GM11168 (cell line): ENCODE measurements at regions not wholly inside any gene's neighbourhood (a gene's known extent, or its start where the extent isn't known, plus 50 kb on each side); places are given as distances from the start of the nearest gene placed in this dataset.
"Not testable (repeated sequence)": the region's sequence is repeated elsewhere in the genome, so short reads cannot be mapped to it uniquely, and the experiment has no call there.

Experiments
- in situ Hi-C: fragments of 300-500 bp; cut with MboI; formaldehyde crosslinking; loops from one replicate; pipeline ENCODE4 v1.12.0; 2022; ENCODE audit warnings: low sequenced_read_pairs; ENCODE audit not compliant: unreplicated experiment

- in situ Hi-C loops = no loop called here
Measured at GRCh38 chr7:138248609-138249008, 172.3 kb downstream of the AKR1D1 start.

GRCh38 chr7:138249975-138250374, 173.7 kb downstream of the AKR1D1 start:
- in situ Hi-C loops = no loop called here

DNA sequence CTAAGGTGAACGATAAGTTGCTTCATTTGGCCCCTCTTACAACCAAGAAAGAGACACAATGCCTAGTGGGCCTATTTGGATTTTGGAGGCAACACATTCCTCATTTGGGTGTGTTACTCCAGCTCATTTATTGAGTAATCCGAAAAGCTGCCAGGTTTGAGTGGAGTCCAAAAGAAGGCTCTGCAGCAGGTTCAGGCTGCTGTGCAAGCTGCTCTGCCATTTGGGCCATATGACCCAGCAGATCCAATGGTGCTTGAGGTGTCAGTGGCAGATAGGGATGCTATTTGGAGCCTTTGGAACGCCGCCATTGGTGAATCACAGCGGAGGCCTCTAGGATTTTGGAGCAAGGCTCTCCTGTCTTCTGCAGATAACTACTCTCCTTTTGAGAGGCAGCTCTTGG, 176.4 kb downstream of the AKR1D1 start:
- in situ Hi-C loops = not testable (repeated sequence)

DNA sequence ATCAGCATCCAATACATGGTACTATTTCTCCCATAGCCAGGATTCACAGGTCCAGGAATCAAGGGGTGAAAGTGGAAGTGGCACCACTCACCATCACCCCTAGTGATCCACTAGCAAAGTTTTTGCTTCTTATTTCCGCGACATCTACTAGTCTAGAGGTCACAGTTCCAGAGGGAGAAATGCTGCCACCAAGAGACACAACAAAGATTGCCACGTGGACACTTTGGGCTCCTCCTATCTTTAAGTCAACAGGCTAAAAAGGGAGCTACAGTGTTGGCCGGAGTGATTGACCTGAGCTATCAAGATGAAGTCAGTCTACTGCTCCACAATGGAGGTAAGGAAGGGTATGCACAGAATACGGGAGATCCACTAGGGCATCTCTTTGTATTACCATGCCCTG, 178.2 kb downstream of the AKR1D1 start:
- in situ Hi-C loops = no loop called here

- in situ Hi-C loops = no loop called here
Measured at GRCh38 chr7:138257459-138258196, 181.4 kb downstream of the AKR1D1 start.

GRCh38 chr7:138258197-138258559, 181.9 kb downstream of the AKR1D1 start:
- in situ Hi-C loops = no loop called here

DNA sequence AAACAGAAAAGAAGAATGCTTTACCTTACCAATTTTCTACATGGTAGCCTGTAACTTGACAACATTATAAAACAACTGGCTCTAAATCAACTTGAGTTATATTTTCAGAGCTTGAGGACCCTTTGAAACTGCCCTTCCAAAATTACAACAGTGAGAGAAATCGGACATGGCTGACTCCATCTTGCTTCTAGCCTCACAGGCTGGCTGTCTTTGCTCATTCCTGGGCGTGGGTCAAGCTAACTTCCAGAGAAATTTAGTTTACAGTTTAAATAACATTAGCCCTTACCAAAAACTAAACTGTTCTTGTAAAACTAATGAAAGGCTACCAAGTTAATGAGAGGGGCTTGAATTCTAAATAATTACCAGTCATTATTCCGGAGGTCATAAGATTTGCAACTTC, 183.4 kb downstream of the AKR1D1 start:
- in situ Hi-C loops = no loop called here

GRCh38 chr7:138267934-138268333, 191.7 kb downstream of the AKR1D1 start:
- in situ Hi-C loops = no loop called here

DNA sequence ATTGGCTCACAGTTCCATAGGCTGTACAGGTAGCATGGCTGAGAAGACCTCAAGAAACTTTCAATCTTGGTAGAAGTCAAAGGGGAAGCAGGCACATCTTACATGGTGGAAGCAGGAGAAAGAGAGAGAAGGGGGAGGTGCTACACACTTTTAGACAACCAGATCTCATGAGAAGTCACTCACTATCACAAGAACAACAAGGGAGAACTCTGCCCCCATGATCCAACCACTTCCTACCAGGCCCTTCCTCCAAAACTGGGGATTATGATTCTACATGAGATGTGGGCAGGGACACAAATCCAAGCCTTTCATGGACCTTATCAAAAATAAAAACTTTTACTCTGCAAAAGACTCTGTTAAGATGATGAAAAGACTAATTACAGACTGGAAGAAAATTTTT, 183.2 kb upstream of the TRIM24 start:
- in situ Hi-C loops = no loop called here

- in situ Hi-C loops = no loop called here
Measured at GRCh38 chr7:138278601-138279000, 181.5 kb upstream of the TRIM24 start.

GRCh38 chr7:138282997-138283396, 177.1 kb upstream of the TRIM24 start:
- in situ Hi-C loops = no loop called here

DNA sequence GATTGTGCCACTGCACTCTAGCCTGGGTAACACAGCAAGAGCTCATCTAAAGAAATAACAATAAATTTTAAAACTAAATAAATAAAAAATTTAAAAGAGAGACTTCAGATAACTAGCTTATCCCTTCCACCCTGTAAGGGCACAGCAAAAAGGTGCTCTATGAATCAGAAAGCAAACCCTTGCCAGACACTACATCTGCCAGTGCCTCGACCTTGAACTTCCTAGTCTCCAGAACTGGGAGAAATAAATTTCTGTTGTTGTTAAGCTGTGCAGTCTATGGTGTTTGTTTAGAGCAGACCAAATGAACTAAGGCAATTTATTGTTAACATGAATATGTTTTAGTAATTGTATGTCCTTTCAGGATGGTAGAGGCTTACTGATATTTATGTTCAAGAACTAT, 174.9 kb upstream of the TRIM24 start:
- in situ Hi-C loops = no loop called here

GRCh38 chr7:138286846-138287245, 173.2 kb upstream of the TRIM24 start:
- in situ Hi-C loops = no loop called here

- in situ Hi-C loops = no loop called here
Measured at GRCh38 chr7:138287549-138287948, 172.5 kb upstream of the TRIM24 start.

GRCh38 chr7:138289082-138289481, 171.0 kb upstream of the TRIM24 start:
- in situ Hi-C loops = no loop called here

DNA sequence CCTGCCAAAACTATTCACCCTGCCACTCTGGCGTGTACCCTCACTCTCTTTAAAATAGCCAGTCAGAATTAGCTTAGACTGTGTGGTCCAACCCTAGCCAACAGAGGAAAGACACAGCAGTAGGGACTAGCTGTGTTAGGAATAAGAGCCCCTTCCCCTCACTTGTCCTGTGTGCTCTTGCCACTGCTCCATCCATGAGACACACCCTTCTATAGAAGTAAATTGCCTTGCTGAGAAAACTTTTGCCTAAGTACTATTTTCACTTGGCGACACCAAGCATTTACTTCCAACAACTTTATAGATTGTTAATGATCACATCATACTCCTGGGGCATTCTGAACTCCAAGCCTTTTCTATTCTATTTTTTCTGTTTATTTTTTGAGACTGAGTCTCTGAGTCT, 170.2 kb upstream of the TRIM24 start:
- in situ Hi-C loops = no loop called here

DNA sequence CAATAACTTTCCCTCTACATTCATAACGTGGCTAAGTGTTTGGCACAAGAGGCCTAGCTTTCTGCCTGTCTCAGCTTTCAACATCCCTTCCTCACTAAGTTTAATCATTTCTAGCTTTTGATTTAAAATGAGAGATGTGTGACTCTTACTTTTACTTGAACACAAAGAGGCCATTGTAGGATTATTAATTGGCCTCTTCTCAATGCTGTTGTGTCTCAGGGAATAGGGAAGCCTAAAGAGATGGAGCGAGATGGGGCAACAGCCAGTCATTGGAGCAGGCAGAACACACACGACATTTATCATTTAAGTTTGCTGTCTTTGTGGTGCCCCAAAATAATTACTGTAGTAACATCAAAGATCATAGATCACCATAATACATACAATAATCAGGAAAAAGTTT, 167.1 kb upstream of the TRIM24 start:
- in situ Hi-C loops = no loop called here

DNA sequence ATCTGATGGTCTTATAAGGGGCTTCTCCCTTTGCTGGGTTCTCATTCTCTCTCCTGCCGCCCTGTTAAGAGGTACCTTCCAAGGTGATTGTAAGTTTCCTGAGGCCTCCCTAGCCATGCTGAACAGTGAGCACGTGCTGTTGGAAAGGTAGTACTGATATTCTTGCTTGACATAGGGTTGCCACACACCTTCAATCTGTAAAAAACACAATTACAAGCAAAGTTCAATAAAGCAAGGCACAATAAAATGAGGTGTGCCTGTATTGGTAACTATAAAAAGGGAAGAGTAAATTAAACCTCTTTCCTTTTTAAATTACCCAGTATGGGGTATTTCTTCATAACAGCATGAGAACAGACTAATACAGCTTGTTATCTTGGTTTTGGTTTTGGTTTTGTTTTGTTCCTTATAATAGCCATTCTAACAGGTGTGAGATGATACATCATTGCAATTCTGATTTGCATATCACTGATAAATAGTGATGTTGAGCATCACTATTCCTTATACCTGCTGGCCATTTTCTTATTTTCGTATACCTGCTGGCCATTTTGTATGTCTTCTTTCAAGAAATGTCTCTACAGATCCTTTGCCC, 164.9 kb upstream of the TRIM24 start:
- in situ Hi-C loops = no loop called here

GRCh38 chr7:138297526-138297925, 162.5 kb upstream of the TRIM24 start:
- in situ Hi-C loops = no loop called here

DNA sequence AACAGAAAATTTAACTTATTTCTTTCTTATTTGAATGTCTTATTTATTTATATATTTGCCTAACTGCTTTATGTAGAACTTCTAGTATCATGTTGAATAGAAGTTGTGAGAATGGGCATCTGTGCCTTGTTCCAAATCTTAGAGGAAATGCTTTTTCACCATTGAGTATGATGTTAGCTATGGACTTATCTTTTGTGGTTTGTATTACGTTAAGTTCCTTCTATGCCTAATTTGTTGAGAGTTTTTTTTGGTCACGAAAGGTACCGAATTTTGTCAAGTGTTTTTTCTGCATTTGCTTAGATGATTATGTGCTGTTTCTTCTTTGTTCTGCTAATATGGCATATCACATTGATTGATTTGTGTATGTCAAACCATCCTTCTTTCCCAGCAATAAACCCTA, 161.0 kb upstream of the TRIM24 start:
- in situ Hi-C loops = no loop called here

- in situ Hi-C loops = no loop called here
Measured at GRCh38 chr7:138303230-138304070, 156.6 kb upstream of the TRIM24 start.

GRCh38 chr7:138304071-138304320, 156.1 kb upstream of the TRIM24 start:
- in situ Hi-C loops = no loop called here
